Activated CD4-positive, CD25-positive, alpha-beta regulatory T cell treated with anti-CD3 and anti-CD28 coated beads, Interleukin-2, amount 50 U/mL, for 72 hours (primary cell): ENCODE measurements at regions not wholly inside any gene's neighbourhood (a gene's known extent, or its start where the extent isn't known, plus 50 kb on each side); places are given as distances from the start of the nearest gene placed in this dataset.

Source experiments
- DNase-seq: peaks from one replicate; pipeline ENCODE4 v3.0.0; 2021

DNA sequence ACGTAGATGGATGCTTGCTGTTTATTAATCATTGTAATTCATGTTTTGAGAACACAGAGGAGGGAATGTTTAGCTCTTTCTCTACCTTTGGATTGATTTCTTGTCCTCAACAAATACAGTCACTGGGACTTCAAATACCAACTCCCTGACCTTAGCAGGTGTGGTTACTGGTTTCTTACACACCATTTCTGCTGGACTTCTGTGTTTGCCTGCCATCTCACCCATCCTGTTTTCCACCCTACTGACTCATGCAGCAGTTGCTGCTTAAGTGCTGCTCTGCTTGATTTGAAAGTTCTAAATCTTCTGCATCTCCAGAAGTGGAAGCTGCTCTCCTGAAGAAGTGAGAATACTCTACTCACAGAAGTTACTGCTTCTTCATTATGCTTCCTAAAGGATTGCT is 170.3 kb downstream of the ZPLD1 start:
- DNase-seq = no peak

DNA sequence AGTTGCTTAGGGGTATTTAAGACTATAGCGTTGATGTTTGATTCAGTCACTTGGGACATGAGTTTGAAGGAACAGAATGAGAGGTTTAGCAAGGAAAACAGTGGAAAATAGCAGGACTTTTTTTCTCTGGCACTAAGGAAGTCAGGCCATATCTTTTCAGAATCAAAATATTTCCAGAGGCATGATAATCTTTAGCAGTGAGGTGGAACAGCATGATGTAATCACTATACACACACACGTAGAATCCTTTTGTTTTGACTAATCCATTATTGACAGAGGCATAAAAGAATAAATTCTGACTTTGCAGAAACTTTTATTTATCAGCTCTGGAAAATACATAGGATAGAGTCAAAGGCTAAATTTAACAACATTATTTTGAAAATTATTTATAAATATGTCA is 174.1 kb downstream of the ZPLD1 start:
- no peak for DNase-seq

DNA sequence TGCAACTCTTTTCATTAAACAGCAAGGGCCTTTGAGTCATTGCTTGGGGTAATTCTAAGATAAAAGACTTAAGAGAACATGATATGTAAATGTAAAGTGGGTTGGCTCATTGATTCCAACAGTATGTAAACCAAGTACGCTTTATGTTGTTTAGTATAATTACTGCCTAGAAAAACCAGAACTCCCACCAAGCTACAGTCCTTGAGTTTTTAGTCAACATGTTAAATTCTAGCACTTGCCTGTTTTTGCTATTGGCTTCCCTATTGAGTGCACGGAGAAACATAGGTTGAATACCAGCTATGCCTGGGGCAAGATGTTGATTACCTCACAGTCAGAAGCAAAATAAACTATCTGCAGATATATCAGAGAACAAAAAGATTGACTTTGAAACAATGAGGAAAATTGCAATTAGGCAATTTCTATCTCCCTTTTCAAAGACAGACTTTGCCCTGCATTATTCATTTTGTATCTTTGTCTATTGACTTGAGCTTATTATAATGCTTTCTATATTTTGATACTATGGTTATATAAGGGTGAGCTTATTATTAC is 179.3 kb downstream of the ZPLD1 start:
- DNase-seq = no peak

DNA sequence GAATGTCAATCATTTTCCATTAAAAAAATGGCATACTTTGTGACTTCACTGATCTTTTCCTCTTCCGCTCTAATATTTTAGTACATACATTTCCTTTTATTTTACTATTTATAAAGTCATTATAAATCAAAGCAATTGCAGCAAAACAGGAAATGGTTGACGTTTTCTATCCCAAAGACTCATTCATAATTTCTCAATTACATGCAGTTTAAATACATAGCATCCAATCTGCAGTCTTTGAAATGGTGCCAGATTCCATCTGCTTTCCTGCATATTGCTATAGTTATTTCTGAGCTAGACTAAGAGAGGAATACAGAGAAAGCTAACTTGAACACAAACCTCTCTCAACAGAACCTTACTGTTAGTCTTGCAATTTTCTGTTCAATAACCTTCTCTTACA is 179.8 kb downstream of the ZPLD1 start:
- DNase-seq = no peak

DNA sequence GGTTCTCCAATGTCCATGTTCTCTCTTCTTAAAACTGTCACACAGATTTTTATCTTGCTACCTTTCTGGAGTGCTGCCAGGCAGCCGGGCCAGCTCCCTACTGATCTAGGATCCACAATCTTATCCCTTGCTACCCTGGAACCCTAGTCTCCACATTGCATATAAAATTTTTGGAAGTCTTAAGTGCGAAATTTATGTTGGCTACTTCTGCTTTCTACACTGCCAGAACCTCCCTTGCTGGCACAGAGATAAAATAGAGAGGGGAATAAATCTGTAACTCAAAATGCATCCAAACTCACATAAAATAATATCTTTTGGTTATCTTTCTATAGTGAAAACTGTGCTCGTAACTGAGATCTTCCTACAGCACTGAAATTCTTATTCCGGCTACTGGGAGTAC is 182.6 kb downstream of the ZPLD1 start:
- no peak for DNase-seq

DNA sequence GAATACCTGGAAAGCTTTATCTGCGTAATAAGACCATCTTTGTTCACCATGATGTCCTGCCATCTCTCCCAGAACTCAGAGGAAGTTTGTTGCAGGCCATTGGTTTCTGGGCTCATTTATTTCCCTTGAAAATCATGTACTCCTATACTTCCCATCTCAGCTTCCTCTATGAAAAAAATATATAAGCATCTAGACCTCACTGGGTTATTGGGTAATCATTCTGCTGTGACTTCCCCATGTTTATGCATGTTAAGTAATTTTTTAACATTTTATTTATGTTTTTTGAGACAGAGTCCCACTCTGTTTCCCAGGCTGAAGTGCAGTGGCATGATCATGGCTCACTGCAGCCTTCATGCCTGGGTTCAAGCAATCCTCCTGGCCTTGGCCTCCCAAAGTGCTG is 184.5 kb downstream of the ZPLD1 start:
- DNase-seq = no peak

DNA sequence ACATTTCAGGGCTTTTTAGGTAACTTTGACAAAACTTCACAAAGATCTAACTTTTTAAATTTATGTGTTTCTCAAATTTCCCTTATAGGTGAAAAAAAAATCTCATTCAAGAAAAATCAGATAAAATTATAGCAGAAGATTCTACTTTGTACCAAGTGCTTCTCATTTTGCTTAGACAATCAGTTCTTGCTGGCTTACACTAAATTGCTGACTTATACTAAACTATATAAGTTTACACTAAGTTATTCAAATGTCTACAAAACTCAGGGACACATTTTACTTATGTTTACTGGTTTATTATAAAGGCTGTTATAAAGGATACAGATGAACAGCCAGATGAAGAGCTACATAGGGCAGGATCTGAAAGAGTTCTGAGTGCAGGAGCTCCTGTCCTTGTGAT is 195.1 kb downstream of the ZPLD1 start:
- DNase-seq = no peak

DNA sequence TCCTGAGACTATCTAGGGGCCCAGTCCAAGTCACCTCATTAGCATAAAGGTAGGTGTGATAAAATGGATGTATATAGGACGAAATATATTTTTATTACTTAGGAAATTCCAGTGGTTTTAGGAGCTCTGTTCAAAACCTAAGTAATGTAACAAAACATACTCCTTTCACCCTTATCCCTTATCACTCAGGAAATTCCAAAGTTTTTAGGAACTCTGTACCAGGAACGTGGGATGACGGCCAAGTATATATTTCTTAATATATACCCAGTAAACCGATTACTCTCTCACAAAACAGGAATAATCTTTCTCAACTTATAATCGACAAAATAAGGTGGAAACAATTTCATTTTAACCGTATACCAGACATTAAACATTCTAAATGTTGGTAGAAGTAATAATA is 195.7 kb downstream of the ZPLD1 start:
- DNase-seq = no peak

DNA sequence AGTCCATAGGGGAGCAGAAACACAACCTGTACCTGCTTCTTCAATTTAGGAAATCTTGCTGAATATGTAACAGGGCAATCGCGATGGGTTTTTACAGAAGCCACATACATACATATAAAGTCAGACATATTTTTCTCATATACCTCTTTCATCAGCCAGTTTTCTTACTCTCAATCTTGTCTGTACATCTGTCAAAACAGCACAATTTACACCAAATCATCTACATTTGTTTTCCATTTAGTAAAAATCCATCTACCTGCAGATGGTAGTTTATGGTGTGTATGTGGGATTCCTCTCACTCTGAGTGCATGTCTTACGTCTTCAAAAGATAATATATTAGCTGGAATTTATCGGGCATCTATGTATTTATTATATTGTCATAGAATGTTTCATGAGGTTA is 208.7 kb downstream of the ZPLD1 start:
- no peak for DNase-seq

DNA sequence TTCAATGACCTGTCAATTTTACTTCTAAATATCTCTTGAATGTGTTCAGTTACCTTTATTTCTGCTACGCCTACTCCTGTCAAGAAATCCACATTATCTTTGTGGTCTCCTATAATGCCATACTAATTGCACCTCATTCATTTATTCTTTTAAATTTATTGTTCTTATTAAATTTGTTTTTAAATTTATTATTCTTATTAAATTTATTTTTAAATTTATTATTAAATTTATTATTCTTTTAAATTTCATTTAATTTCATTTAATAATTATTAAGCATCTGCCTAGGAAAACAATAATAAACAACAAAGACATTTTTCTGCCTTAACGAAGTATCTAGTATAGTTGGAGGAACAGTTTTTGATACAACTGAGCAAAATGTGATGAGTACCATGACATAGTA is 211.7 kb downstream of the ZPLD1 start:
- DNase-seq = no peak

DNA sequence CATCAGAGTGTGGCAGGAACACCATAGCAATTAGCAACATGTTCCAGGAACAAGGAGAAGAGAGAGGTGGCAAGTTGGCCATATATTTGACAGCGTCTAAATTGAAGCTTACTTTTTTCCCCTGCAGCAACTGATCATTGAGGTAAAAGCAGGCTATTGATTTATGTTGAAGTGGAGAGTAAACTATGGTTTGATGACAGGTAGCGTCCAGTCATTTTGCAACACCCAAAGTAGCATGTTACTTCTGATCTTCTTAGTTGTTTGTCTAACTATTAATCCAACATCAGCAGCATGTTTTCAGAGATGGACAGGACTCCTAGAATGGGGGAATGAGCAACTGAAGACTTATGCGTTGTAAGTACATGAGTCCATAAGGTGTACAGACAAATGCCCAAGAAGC is 225.8 kb downstream of the ZPLD1 start:
- DNase-seq = no peak

DNA sequence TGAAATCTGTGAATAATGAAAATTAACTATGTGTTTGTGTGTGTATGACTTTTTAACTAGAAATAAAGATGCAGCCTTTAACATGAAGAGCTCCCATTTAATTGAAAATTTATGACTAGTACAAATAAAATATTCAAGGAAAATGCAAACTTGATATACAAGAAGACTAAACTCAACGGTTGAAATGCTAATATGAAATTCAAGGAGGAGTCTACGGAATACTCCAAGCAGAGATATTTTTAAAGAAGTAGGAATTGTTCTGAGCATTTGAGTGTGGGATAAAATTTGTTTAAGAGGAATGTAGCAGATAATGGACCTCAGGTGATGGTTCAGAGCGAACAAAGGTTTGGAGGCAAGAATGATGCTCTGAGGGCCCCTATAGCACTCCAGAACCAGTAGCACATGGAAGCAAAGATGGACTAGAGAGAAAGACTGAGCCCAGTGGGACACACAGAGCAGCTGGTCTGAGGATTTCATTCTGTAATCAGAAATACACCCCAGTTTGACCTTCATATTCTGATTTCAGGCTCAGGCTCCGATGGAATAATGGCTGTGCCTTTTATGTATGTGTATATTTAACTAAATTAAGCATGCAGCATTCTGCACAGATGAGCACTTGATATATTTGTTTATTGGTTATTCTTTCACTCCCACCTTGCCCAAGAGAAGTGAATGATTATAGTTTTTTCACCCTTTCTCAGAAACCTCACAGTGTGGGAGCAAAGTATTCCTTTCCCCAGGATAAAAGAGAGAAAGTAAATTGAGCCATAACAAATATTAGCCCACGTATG is 227.1 kb downstream of the ZPLD1 start:
- no peak for DNase-seq

DNA sequence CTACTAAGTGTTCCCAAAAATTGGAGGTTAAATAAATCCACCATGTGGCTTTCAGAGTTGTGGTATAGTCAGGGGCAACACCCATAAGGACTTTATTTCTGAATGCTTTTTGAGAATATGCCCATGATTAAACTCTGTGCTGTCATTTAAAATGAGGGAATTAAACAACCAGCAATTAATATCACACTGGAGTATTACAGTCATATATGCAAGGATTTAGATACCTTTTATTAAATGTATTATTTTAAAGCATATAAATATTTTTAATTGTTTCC is 227.6 kb downstream of the ZPLD1 start:
- no peak for DNase-seq

DNA sequence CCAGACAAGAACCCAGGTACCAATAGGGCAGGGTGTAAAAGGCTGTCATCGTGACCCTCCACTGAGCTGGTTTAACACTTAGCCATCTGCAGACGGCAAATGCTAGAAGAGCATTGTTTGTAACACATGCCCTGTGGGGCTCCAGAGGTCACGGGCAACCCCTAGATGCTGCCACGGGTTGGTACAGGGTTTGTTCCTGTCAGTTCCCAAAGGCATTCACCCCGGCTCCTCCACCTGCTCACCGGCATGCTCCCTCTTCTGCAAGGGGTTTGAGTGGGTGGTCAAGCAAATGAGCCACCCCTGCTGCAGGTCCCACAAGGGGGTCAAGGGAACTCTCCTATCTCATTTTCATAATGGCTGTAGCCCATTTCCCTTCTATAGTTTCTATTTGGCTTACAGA is 229.3 kb downstream of the ZPLD1 start:
- no peak for DNase-seq

DNA sequence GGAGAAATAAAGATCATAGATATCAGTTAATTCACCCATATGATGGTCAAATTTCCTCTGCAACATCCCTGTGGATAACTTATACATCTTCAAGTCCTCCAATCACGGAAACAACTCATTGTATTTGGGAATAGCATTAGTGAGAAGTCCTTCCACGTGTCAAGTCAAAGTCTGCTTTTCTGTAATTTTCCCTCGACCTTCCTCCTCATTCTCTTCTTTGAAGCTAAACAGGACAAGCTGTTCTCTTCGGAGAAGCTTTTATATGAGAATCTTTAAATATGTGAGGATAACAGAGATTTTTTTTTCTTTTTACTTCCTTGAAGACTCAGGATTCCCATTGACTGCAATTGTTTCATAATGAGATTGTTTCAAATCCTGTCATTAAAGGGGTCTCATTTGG is 230.4 kb downstream of the ZPLD1 start:
- no peak for DNase-seq

DNA sequence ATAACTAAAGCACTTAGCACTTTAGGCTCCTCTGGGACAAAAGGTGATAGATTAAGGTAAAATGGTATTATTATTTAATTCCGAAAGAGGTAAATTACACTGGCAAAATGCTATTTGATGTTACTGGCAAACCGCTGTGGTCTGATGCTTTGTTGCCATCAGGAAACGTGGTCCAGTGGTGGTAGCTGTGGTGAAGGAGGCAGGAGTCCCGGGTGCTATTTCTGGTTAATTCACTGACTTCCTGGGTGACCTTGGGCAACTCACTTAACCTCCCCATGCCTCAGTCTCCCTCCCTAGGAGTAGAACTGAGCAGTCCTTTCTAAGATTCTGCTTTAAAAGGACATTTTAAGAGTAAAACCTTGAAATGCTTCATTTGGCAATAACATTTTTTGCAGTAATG is 233.4 kb downstream of the ZPLD1 start:
- DNase-seq = no peak

DNA sequence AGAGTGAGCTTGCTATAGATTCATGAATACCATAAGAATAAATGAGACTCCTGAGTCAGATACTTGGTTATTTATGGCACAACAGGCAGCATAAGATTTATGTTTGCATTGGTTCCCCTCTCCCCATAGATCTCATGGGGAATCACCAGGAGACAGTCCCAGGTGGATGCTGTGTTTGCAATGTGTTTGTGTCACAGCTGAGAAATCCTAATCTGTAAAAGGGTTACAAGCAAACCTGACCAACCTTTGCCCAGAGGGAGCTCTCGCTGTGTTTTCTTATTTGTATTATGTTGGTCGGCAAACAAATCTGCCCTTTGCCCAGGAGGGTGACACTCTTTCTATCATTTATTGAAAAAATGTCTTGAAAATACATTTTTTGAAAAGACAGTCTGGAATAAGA is 236.2 kb downstream of the ZPLD1 start:
- no peak for DNase-seq

DNA sequence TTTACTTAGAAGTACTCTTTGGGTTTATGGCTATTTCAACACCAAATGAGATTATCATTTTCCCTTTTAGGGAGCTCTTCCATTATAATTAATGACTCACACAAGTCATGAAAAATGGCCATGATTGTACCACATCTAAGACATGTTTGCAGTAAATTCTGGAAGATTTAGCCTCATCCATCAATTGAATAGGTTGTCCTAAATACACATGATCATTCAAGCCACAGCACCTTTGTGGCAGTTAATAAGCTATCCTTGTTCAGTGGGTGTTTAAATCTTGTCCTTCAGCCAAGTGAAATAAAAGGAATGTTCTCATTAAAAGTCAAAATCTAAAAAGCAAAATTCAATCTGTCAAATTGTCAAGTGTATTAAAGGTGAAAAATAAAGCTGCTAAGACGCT is 237.5 kb downstream of the ZPLD1 start:
- no peak for DNase-seq

DNA sequence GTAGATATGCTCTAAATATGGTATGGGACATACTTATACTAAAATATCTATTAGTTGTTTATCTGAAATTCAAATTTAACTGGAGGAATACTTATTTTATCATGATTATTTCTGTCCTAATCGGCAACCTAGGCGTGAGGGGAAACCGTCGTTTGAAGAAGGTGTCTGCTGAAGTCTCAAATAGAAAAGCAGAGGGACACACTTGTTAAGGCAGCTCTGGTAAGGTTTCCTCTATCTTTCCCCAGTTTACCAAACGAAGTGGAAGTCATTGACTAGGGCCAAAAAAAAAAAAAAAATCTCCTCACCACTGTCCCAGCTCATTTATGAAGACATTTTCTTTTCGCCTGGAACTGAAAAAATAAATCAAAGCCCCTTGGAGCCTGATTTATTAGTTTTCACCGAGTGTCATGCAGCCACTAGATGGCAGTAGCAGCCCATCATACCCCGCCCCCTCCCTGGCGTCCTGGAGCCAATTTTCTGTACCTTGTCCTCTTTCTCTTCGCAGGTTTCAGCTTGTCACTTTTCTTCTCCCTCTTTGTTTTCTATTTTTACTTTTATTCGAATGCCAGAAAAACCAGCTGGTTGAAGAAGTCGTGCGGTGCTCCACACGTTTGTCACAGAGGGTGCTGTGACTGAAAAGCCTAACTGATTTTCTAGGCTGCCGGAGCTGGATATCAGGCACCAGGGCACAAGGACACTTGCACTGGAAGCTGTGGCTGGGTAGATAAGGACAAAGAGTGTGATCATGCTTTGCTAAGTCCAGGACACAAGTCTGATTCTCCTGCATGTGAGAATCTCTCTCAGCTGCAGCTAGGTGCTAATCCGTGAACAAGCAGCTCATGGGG is 238.7 kb downstream of the ZPLD1 start:
- DNase-seq = peak; percentile 53

DNA sequence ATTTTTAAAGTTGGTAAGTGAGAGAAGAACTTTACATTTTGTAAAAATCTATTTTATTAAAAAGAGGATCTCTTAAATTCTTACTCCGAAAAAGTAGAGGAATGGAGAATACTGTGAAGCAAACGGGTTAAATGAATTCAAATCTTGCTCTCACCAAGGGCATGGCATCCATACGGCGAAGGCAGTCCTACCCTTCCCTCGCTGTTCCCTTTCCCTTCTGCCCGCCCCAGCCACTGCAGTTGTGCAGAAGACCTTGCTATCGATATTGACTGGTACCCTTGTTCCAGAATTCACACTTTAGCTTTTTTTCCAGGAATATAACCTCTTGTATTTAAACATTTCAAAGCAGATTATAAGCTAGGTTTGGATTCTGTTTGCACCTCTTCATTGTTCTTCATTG is 239.5 kb downstream of the ZPLD1 start:
- no peak for DNase-seq

DNA sequence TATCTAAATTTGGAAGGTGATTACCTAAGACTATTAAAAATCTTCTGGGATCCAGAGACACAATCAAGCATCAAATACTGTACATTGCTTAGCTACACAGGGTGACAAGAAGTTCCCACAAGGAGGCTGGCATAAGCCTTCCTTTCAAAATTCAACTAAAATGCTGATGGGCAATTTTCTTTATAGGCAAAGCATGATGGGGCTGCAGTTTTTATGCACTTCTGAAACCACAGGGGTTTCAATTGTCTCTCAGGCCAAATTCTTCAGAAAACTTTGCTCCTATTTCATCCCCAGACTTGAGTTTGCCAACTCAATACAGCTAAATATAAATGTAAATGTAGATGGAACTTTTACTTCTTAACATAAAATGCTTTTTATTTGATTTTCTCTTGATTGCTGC is 241.6 kb downstream of the ZPLD1 start:
- DNase-seq = no peak

DNA sequence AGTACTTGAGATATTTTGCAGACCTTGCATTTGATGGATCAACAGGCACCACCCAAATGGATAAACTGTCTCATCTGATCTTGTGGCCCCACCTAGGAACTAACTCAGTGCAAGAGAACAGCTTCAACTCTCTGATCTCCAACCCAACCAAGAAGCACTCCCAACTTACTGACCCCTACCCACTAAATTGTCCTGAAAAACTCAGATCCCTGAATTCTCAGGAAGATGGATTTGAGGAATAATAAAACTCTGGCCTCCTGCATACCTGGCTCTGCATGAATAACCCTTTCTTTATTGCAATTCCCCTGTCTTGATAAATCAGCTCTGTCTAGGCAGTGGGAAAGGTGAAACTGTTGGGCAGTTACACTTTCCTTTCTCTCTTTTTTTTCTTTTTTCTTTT is 247.9 kb downstream of the ZPLD1 start:
- no peak for DNase-seq

DNA sequence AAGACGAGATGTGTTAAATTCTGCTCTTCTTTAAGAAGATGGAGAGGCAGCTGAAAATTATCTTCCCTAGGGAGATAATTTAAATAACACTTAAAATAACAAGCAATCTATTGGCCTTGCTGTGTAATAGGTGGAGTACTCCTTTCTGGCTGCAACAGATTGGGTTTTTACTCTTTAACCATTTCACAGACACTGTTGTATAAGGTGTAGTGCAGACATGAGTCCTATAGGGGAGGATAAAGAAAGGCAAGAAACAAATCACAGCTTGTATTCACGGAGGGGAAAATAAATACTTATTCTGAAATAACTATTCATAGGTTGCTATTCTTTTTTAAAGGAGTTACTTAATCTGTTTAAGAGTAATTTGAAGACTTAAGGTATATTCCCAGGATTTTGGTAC is 252.0 kb downstream of the ZPLD1 start:
- DNase-seq = no peak

DNA sequence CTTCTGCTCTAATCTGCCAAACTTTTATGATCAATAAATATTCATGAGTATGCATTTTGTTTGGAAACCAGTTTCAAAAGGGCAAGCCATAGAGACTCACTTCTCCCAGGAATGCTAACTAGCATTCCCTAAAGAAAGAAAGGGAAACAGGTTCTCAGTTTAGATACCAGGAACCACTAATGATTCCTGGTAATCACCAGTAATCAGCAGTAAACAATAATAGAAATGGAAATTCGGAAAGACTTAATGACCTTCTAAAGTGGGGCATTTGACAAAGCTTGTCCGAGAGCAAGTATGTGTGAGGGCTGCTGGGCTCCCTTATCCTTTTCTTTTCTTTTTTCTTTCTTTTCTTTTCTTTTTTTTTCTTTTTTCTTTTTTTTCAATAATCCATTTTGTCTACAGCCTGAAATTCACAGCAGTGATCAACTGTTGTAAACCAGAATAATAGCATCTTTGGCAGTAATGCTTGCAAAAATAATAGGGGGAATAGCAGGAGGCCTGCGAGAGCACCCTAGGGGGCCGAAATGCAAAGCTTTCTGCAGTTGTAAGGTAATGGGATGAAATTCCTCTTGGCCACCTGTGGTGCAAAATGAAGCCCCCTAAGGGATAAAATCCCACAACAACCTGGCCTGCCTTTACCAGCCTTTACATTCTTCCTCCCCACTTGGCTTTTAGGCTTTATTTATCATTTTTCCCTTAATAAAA is 253.2 kb downstream of the ZPLD1 start:
- DNase-seq = no peak
